Neutrophil (primary cell): ENCODE measurements at regions not wholly inside any gene's neighbourhood (a gene's known extent, or its start where the extent isn't known, plus 50 kb on each side); places are given as distances from the start of the nearest gene placed in this dataset.

Experiments
- H3K27ac ChIP-seq: fragments of 200-600 bp; sonication (generic); 2 replicates; pipeline ENCODE4 v1.5.1; 2016; ENCODE audit warnings: mild to moderate bottlenecking, moderate library complexity
- H3K27me3 ChIP-seq: fragments of 200-600 bp; sonication (generic); 2 replicates; pipeline ENCODE4 v1.6.0; 2016; ENCODE audit warnings: mild to moderate bottlenecking
- H3K36me3 ChIP-seq: fragments of 200-600 bp; sonication (generic); 2 replicates; pipeline ENCODE4 v1.5.1; 2017
- H3K4me1 ChIP-seq, 2 experiments: fragments of 200-600 bp in 1 of 2; sonication (generic) in 1 of 2; 1 replicate in 1 of 2; 2 replicates in 1 of 2; pipeline versions ENCODE4 v1.5.1 to v1.6.1; 2013 to 2016; ENCODE audit warnings: low read depth in 1 of 2, low read length in 1 of 2, mild to moderate bottlenecking in 1 of 2, moderate library complexity in 1 of 2; ENCODE audit not compliant: control insufficient read depth in 1 of 2, insufficient read depth in 1 of 2
- H3K4me3 ChIP-seq, 2 experiments: fragments of 200-600 bp in 1 of 2; sonication (generic) in 1 of 2; 1 replicate in 1 of 2; 2 replicates in 1 of 2; pipeline ENCODE4 v1.5.1; 2013 to 2016; ENCODE audit warnings: low read depth in 1 of 2, low read length in 1 of 2, mild to moderate bottlenecking in 1 of 2, moderate library complexity in 1 of 2
- H3K9me3 ChIP-seq: fragments of 200-600 bp; sonication (generic); 2 replicates; pipeline ENCODE4 v1.5.1; 2016
- CTCF ChIP-seq: fragments of 200-600 bp; sonication (generic); IDR thresholded peaks from 2 replicates; pipeline ENCODE4 v1.5.1; 2016; ENCODE audit warnings: antibody characterized with exemption

GRCh38 chr6:111982681-111983080 is 71.2 kb upstream of the CCN6 start:
- Histone ChIP-seq H3K4me3 (no peak overlapping the region), H3K36me3 (no peaks in the 10 kb centered on the region), H3K9me3 (no peaks in the 10 kb centered on the region), H3K27me3 (no peaks in the 10 kb centered on the region), H3K27ac (no peak overlapping the region), H3K4me1 (no peaks in the 10 kb centered on the region)
- TF ChIP-seq CTCF, result no peak

- TF ChIP-seq CTCF, result no peak
- Histone ChIP-seq H3K27me3 (no peaks in the 10 kb centered on the region), H3K4me1 (no peaks in the 10 kb centered on the region), H3K27ac (no peak overlapping the region), H3K4me3 (no peak overlapping the region), H3K36me3 (no peaks in the 10 kb centered on the region), H3K9me3 (no peaks in the 10 kb centered on the region)
Observed at GRCh38 chr6:111983193-111983592, 70.7 kb upstream of the CCN6 start.

- Histone ChIP-seq H3K9me3 (no peaks in the 10 kb centered on the region), H3K4me3 (no peak overlapping the region), H3K36me3 (no peaks in the 10 kb centered on the region), H3K27me3 (no peaks in the 10 kb centered on the region), H3K27ac (no peak overlapping the region), H3K4me1 (no peaks in the 10 kb centered on the region)
- TF ChIP-seq CTCF, result no peak
Observed at GRCh38 chr6:111984081-111984480, 69.8 kb upstream of the CCN6 start.

- Histone ChIP-seq H3K27me3 (no peaks in the 10 kb centered on the region), H3K27ac (no peak overlapping the region), H3K4me1 (no peaks in the 10 kb centered on the region), H3K36me3 (no peaks in the 10 kb centered on the region), H3K4me3 (no peak overlapping the region), H3K9me3 (no peaks in the 10 kb centered on the region)
- TF ChIP-seq CTCF, result no peak
Observed at GRCh38 chr6:111984516-111985201, 69.2 kb upstream of the CCN6 start.

- H3K36me3 ChIP-seq, result no peaks in the 10 kb centered on the region
- no peak overlapping the region for H3K27ac ChIP-seq
- no peaks in the 10 kb centered on the region for H3K9me3 ChIP-seq
- no peak overlapping the region for H3K4me3 ChIP-seq
- H3K4me1 ChIP-seq, result no peaks in the 10 kb centered on the region
- H3K27me3 ChIP-seq, result no peaks in the 10 kb centered on the region
- no peak for TF ChIP-seq CTCF
Observed at GRCh38 chr6:111985202-111985731, 68.6 kb upstream of the CCN6 start.
